Naive B cell (primary cell): ENCODE measurements at regions not wholly inside any gene's neighbourhood (a gene's known extent, or its start where the extent isn't known, plus 50 kb on each side); places are given as distances from the start of the nearest gene placed in this dataset.

Experiments used
- ATAC-seq, 2 donors: fragments of 150-1000 bp; cut with Tn5 transposase; 2 replicates each; pipeline ENCODE4 v1.10.0; 2021; ENCODE audit warnings: low read depth in 2 of 2, mild to moderate bottlenecking in 2 of 2, moderate library complexity in 2 of 2
- DNase-seq: peaks from one replicate; pipeline ENCODE4 v3.0.0; 2022
- H3K27ac Mint-ChIP-seq, 6 donors: one replicate each; pipeline ENCODE4 v1.8.0; 2020 to 2022; ENCODE audit warnings: mild to moderate bottlenecking in 6 of 6, mixed read lengths in 6 of 6, moderate library complexity in 5 of 6, inconsistent platforms in 2 of 6
- H3K27me3 Mint-ChIP-seq, 3 donors: one replicate each; pipeline ENCODE4 v1.8.0; 2021 to 2022; ENCODE audit warnings: mixed read lengths in 3 of 3, mild to moderate bottlenecking in 1 of 3
- H3K36me3 Mint-ChIP-seq, 2 donors: one replicate each; pipeline ENCODE4 v1.8.0; 2020 to 2022; ENCODE audit warnings: mixed read lengths in 2 of 2, inconsistent platforms in 1 of 2, mild to moderate bottlenecking in 1 of 2
- H3K4me1 Mint-ChIP-seq, 3 donors: one replicate each; pipeline ENCODE4 v1.8.0; 2020 to 2022; ENCODE audit warnings: mixed read lengths in 3 of 3, inconsistent platforms in 1 of 3, mild to moderate bottlenecking in 1 of 3, moderate library complexity in 1 of 3
- H3K4me3 Mint-ChIP-seq, 8 donors: one replicate each; pipeline ENCODE4 v1.8.0; 2020 to 2022; ENCODE audit warnings: mild to moderate bottlenecking in 8 of 8, mixed read lengths in 8 of 8, moderate library complexity in 8 of 8, inconsistent platforms in 2 of 8
- H3K9me3 Mint-ChIP-seq, 7 donors: one replicate each; pipeline ENCODE4 v1.8.0; 2020 to 2022; ENCODE audit warnings: mixed read lengths in 7 of 7, mild to moderate bottlenecking in 5 of 7, inconsistent platforms in 2 of 7, moderate library complexity in 1 of 7

GRCh38 chr12:93173178-93173957, 204.4 kb upstream of the NUDT4 start:
- no peaks in the 10 kb centered on the region for H3K27me3 Mint-ChIP-seq
- no peak overlapping the region for H3K4me3 Mint-ChIP-seq
- DNase-seq (no peak), ATAC-seq (no peak)
- H3K27ac Mint-ChIP-seq, result no peak overlapping the region
- H3K4me1 Mint-ChIP-seq, result peaks cover 4 to 20% (median 5%) of the 10 kb centered on the region in 3 donors
- no peaks in the 10 kb centered on the region for H3K36me3 Mint-ChIP-seq
- no peaks in the 10 kb centered on the region for H3K9me3 Mint-ChIP-seq

DNA sequence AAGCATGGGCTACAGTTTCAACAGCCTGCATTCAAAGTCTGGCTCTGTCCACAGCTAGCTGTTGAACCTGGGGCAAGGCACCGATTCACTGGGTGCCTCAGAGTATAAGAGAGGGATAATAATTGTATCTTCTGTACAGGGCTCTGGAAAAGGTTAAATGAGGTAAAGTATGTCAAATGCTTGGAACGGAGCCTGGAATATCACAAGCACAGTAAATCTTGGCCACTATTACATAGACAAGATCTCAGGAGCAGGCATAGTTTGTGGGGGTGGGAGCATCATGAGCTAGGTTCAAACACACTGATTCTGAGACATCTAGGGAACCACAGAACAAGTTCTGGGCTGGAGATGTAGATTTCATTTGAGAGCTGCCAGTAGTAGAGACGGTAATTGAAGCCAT, 203.7 kb upstream of the NUDT4 start:
- H3K4me1 Mint-ChIP-seq, result peaks cover 4 to 14% (median 4%) of the 10 kb centered on the region in 3 donors
- no peak for ATAC-seq

DNA sequence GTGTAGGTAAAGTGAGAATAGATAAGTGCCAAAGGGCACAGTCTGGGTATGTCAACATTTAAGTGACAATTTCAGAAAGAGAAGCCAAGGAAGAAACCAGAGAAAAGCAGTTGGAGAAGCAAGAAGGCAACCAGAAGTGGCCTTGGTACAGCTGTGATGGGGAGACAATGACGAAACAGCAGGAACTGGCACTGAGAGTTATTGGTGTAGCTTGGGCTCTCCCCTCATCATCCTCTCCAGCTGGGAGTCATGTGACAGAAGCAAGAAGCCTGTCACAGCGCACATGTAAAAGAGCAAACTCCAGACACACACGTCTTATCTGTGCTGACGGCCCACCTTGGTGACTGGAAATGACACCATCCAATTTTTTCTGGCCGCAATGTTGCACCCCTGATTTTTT, 203.3 kb upstream of the NUDT4 start:
- Mint-ChIP-seq H3K27ac (no peak overlapping the region), H3K4me3 (no peak overlapping the region), H3K4me1 (peaks cover 2 to 10% (median 2%) of the 10 kb centered on the region in 3 donors), H3K27me3 (no peaks in the 10 kb centered on the region), H3K36me3 (no peaks in the 10 kb centered on the region), H3K9me3 (no peaks in the 10 kb centered on the region)
- ATAC-seq (no peak), DNase-seq (no peak)

More for the DNA sequence above, 203.7 kb upstream of the NUDT4 start:
- no peaks in the 10 kb centered on the region for H3K27me3 Mint-ChIP-seq
- no peak overlapping the region for H3K4me3 Mint-ChIP-seq
- no peaks in the 10 kb centered on the region for H3K9me3 Mint-ChIP-seq
- no peak for DNase-seq
- H3K27ac Mint-ChIP-seq, result no peak overlapping the region
- no peaks in the 10 kb centered on the region for H3K36me3 Mint-ChIP-seq

DNA sequence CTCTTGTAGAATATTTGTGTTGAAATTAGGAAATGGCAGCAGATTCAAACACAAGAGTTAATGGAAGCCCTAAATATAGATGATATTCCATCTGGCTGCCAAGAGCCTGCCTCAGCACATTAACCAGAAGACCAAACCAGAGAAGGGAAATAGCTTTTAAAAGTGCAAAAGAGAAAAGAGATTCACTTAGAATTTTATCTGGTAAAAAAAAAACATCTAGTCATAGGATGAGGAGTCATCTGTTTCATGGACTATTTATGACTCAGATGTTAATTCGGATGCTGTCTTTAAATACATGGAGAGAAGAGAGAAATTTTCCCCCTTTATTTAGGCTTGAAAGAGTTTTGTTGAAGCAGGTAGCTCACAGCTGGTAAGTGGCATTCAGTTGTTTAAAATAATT, 201.6 kb upstream of the NUDT4 start:
- H3K27me3 Mint-ChIP-seq, result no peaks in the 10 kb centered on the region
- H3K36me3 Mint-ChIP-seq, result no peaks in the 10 kb centered on the region
- no peak for DNase-seq
- H3K27ac Mint-ChIP-seq, result peak overlapping the region in 1 of 6 donors; percentile 18
- H3K9me3 Mint-ChIP-seq, result no peaks in the 10 kb centered on the region
- H3K4me1 Mint-ChIP-seq, result peaks cover 10 to 19% (median 15%) of the 10 kb centered on the region in 3 donors
- no peak for ATAC-seq
- no peak overlapping the region for H3K4me3 Mint-ChIP-seq

DNA sequence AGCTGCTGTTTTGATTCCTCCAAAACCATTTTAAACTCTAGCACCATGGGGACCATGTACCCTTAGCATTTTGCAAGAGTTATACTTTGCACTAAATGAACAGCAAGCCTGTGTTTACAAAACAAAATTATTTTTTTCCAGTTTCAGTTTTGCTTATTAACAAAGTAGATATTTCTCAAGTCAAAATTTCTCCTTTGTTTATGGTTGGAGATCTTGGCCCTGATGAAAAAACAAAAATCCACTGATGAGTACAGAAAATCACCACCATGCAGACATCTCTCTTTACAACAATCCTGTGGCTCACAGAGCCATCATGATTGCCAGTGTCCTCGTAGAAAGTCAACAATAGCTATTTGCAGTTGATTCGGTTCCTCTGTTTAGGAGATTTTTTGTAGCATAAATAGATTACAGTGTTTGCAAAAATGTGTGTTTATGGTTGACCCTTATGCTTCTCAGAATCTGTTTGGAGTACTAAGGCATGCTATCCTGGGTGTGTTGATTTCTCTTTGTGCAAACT, 201.1 kb upstream of the NUDT4 start:
- DNase-seq, result no peak
- Mint-ChIP-seq H3K27ac (no peak overlapping the region), H3K36me3 (no peaks in the 10 kb centered on the region), H3K4me1 (peaks cover 16 to 24% (median 20%) of the 10 kb centered on the region in 3 donors), H3K9me3 (no peaks in the 10 kb centered on the region), H3K4me3 (no peak overlapping the region), H3K27me3 (no peaks in the 10 kb centered on the region)
- no peak for ATAC-seq

GRCh38 chr12:93177208-93178153, 200.2 kb upstream of the NUDT4 start:
- no peaks in the 10 kb centered on the region for H3K36me3 Mint-ChIP-seq
- ATAC-seq, result no peak
- H3K4me1 Mint-ChIP-seq, result peaks cover 21 to 29% (median 26%) of the 10 kb centered on the region in 3 donors
- no peak for DNase-seq
- H3K27me3 Mint-ChIP-seq, result no peaks in the 10 kb centered on the region
- no peak overlapping the region for H3K4me3 Mint-ChIP-seq
- peak overlapping the region in 3 of 6 donors; percentile 43 to 74 (median 62) for H3K27ac Mint-ChIP-seq
- no peaks in the 10 kb centered on the region for H3K9me3 Mint-ChIP-seq

DNA sequence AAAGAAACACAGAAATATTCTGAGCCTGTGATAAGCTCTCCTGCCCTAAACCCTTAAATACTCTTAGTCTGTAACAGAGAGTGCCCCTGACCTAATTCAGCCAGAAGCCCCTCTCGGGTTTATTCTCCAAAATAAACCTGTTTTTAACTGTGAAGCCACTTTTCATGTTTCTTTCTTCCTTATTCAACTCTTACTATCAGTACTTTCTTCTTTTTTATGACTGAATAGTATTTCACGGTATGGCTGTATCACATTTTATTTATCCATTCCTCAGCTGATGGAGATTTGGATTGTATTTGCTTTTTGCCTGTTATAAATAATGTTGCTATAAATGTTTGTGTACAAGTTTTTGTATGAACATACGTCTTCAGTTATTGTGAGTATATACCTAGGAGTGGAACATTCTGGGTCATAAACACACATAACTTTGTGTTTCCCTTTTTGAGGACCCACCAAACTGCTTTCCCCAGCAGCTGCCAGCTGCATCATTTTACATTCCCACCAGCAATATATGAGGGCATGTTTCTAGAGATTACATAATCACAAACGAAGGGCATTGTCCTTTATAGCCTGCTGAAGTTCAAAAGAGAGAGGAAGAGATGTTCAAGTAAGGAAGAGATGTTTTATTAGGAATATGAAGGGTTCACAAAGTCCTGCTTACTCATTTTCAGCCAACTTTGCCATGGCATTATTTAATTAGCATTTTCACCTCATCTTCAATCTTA, 199.4 kb upstream of the NUDT4 start:
- Mint-ChIP-seq H3K4me1 (peaks cover 22 to 30% (median 27%) of the 10 kb centered on the region in 3 donors), H3K27ac (peak overlapping the region in 1 of 6 donors; percentile 10), H3K4me3 (no peak overlapping the region), H3K36me3 (no peaks in the 10 kb centered on the region), H3K9me3 (no peaks in the 10 kb centered on the region), H3K27me3 (no peaks in the 10 kb centered on the region)
- ATAC-seq (no peak), DNase-seq (no peak)

DNA sequence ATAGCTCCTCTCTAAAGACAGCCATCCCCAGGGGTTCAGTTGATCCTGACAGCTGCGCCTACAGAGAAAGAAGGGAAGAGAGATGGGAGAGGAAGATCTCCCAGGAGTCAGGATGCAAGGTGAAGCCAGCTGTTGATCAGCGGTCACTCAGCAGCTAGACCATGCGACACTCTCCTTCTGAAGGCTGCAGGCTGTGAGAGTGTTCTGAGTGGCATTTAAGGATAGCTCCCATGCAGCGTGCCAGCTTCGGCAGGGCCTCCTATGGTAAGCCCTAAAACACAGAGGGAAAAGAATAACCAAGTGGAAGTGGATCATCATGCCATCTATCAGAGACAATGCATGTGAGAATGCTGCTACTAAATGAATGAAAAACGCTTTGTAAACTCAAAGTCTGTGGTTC, 197.9 kb upstream of the NUDT4 start:
- no peak overlapping the region for H3K4me3 Mint-ChIP-seq
- no peaks in the 10 kb centered on the region for H3K27me3 Mint-ChIP-seq
- peaks cover 37 to 44% (median 42%) of the 10 kb centered on the region in 3 donors for H3K4me1 Mint-ChIP-seq
- no peaks in the 10 kb centered on the region for H3K36me3 Mint-ChIP-seq
- no peaks in the 10 kb centered on the region for H3K9me3 Mint-ChIP-seq
- ATAC-seq (no peak), DNase-seq (no peak)
- peak overlapping the region in 1 of 6 donors; percentile 25 for H3K27ac Mint-ChIP-seq

GRCh38 chr12:93180566-93180965, 197.2 kb upstream of the NUDT4 start:
- no peaks in the 10 kb centered on the region for H3K27me3 Mint-ChIP-seq
- DNase-seq (no peak), ATAC-seq (no peak)
- H3K4me3 Mint-ChIP-seq, result no peak overlapping the region
- peaks cover 45 to 48% (median 47%) of the 10 kb centered on the region in 3 donors for H3K4me1 Mint-ChIP-seq
- peak overlapping the region in 1 of 6 donors; percentile 16 for H3K27ac Mint-ChIP-seq
- H3K9me3 Mint-ChIP-seq, result no peaks in the 10 kb centered on the region
- no peaks in the 10 kb centered on the region for H3K36me3 Mint-ChIP-seq

DNA sequence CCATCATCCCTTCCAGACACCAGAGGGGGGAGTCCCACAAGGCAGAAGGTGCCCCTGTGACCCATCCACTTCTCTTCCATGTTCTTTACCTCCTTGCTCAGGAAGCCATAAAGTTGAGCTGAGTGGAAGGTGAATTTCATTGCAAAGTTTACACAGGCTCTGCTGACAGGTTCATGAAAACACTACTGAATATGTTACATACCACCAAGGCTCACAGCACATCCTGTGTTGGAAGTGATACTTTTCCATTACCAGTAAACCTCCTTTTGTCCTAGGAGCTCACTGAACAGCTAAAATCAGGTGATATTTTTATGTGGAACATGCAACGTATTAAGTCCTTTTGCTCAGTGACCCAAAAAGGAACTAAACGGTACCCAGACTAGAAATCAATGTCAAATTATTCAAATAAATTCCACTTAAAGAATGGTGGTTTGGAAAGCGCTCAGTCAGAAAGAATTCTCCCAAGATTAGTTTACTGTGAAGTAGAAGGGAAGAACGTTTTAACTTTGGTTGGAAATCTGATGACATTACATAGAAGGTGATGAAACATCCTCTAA, 196.2 kb upstream of the NUDT4 start:
- ATAC-seq (no peak), DNase-seq (no peak)
- Mint-ChIP-seq H3K4me3 (peak overlapping the region in 2 of 8 donors; percentile 2 to 27), H3K36me3 (no peaks in the 10 kb centered on the region), H3K9me3 (no peaks in the 10 kb centered on the region), H3K27ac (peak overlapping the region; percentile 11 to 75 (median 48)), H3K27me3 (no peaks in the 10 kb centered on the region), H3K4me1 (peaks cover 46 to 57% (median 47%) of the 10 kb centered on the region in 3 donors)

DNA sequence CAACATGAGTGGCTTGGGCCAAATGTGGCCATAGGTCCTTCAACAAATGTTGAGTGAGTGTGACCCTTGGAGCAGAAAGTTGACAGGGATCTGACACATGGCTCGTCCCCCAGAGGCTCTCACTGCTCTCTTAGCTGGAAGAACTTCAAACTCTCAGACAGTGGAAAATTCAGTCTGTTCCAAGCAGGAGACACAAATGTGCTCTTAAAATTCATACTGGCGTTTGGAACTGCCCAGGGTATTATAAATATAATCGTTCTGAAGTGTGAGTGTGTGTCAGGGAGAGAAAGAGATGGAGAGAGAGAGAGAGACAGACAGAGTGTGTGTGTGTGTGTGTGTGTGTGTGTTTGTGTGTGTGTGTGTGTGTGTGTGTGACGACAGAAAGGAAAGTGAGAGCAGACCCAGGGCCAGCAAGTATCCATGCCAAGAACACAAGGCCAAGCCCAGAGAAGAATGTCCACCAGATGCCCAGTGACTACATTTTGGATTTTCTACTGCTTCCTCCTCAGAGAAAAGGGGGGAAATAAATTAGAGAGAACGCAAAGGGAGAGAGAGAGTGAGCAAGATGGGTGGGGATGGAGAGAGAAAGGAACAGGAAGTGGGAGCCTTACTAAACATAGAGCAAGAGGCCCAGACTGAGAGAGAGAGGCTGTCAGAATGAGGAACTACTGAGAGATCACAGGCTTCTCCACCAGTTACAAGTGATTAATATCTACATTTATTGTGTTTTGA, 193.6 kb upstream of the NUDT4 start:
- Mint-ChIP-seq H3K4me1 (peaks cover 47 to 61% (median 49%) of the 10 kb centered on the region in 3 donors), H3K36me3 (no peaks in the 10 kb centered on the region), H3K27me3 (no peaks in the 10 kb centered on the region), H3K27ac (peak overlapping the region; percentile 65 to 97 (median 90)), H3K4me3 (peak overlapping the region; percentile 15 to 86 (median 70)), H3K9me3 (no peaks in the 10 kb centered on the region)
- DNase-seq (peak; percentile 54), ATAC-seq (peak; percentile 96 to 99)

DNA sequence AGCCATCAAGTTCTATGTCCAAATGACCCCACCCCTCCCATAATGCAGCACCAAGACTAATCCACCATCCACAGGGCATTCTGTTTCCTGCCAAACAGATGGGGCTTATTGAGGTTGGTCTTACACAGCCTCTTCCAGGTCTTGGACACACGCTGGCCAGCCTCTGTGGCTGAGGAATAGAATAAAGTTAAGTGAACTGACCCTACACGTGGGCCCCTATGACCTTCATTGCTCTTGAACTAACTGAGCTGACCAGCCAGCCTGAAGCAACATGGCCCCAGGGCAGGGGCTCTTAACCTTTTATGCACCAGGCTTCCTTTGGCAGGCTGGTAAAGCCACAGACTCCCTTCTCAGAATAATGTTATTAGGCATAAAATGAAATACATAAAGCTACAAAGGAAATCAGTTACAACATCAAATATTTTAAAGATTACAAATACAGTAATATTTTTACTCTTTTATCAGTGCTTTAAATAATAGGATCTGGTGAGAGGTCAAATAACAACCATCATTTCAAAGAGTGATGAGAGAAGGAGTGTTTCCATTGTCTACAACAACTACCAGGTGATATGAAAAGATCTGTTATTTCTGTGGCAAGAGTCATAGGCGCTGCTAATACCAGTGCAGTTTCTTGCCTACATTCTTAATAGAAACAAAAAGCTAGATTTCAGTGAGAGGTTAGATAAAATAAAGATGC, 192.9 kb upstream of the NUDT4 start:
- DNase-seq, result no peak
- H3K27me3 Mint-ChIP-seq, result no peaks in the 10 kb centered on the region
- H3K36me3 Mint-ChIP-seq, result no peaks in the 10 kb centered on the region
- ATAC-seq, result peak in 1 of 2 donors; percentile 14
- no peaks in the 10 kb centered on the region for H3K9me3 Mint-ChIP-seq
- H3K4me1 Mint-ChIP-seq, result peaks cover 46 to 56% (median 47%) of the 10 kb centered on the region in 3 donors
- H3K27ac Mint-ChIP-seq, result peak overlapping the region; percentile 65 to 97 (median 90)
- peak overlapping the region; percentile 15 to 86 (median 56) for H3K4me3 Mint-ChIP-seq
